DND-41 (cell line): ENCODE measurements at regions not wholly inside any gene's neighbourhood (a gene's known extent, or its start where the extent isn't known, plus 50 kb on each side); places are given as distances from the start of the nearest gene placed in this dataset.

Experiments
- ATAC-seq: fragments of 200-7000 bp; cut with Tn5 transposase; 3 replicates; pipeline ENCODE4 v1.9.1; 2021; ENCODE audit warnings: low read depth; ENCODE audit not compliant: insufficient read depth
- DNase-seq: peaks from one replicate; pipeline ENCODE4 v3.0.0-alpha.2; 2020
- H2AFZ ChIP-seq: 2 replicates; pipeline ENCODE4 v1.6.0; 2012; ENCODE audit warnings: low read depth, low read length
- H3K27ac ChIP-seq: 2 replicates; pipeline ENCODE4 v1.5.1; 2012; ENCODE audit warnings: low read length, inconsistent platforms
- H3K27me3 ChIP-seq: fragments of 200-600 bp; sonication (generic); 2 replicates; pipeline ENCODE4 v1.6.0; 2012; ENCODE audit warnings: low read length, mild to moderate bottlenecking, inconsistent platforms; ENCODE audit not compliant: insufficient read depth, poor library complexity
- H3K36me3 ChIP-seq: 2 replicates; pipeline ENCODE4 v1.5.1; 2012; ENCODE audit warnings: low read length, inconsistent platforms; ENCODE audit not compliant: insufficient read depth
- H3K4me1 ChIP-seq: 2 replicates; pipeline ENCODE4 v1.5.1; 2012; ENCODE audit warnings: mild to moderate bottlenecking, low read length; ENCODE audit not compliant: insufficient read depth
- H3K4me2 ChIP-seq: 2 replicates; pipeline ENCODE4 v1.6.0; 2012; ENCODE audit warnings: mild to moderate bottlenecking, moderate library complexity, low read length, inconsistent platforms; ENCODE audit not compliant: insufficient read depth
- H3K4me3 ChIP-seq, 2 experiments: fragments of 200-600 bp in 1 of 2; shearing (Covaris generic) in 1 of 2; 2 replicates each; pipeline ENCODE4 v1.5.1; 2012 to 2016; ENCODE audit warnings: inconsistent platforms in 2 of 2, low read length in 2 of 2, mild to moderate bottlenecking in 2 of 2, low read depth in 1 of 2, moderate library complexity in 1 of 2
- H3K79me2 ChIP-seq: 2 replicates; pipeline ENCODE4 v1.6.0; 2012; ENCODE audit warnings: low read length, inconsistent platforms; ENCODE audit not compliant: insufficient read depth
- H3K9ac ChIP-seq: 2 replicates; pipeline ENCODE4 v1.6.0; 2012; ENCODE audit warnings: low read depth, mild to moderate bottlenecking, inconsistent platforms, low read length, moderate library complexity
- H3K9me3 ChIP-seq: 2 replicates; pipeline ENCODE4 v1.5.1; 2012; ENCODE audit warnings: low read length, moderate library complexity, mild to moderate bottlenecking, inconsistent platforms; ENCODE audit not compliant: insufficient read depth, severe bottlenecking
- H4K20me1 ChIP-seq: 2 replicates; pipeline ENCODE4 v1.6.0; 2012; ENCODE audit warnings: low read length; ENCODE audit not compliant: insufficient read depth
- CTCF ChIP-seq: IDR thresholded peaks from 2 replicates; pipeline ENCODE4 v1.5.1; 2012; ENCODE audit warnings: borderline replicate concordance, low read length, moderate library complexity, mild to moderate bottlenecking; ENCODE audit not compliant: poor library complexity, severe bottlenecking; ENCODE audit errors: extremely low read depth
- EZH2 ChIP-seq: IDR thresholded peaks from 3 replicates; pipeline ENCODE4 v1.6.1; 2012; ENCODE audit warnings: borderline replicate concordance, low read depth, mild to moderate bottlenecking, moderate library complexity, low read length, inconsistent platforms; ENCODE audit not compliant: severe bottlenecking

GRCh38 chr1:30360753-30361152 lies 362.6 kb downstream of the MATN1 start:
- H3K9ac ChIP-seq: no peak overlapping the region
- no peaks in the 10 kb centered on the region for H4K20me1 ChIP-seq
- H2AFZ ChIP-seq: no peak overlapping the region
- no peaks in the 10 kb centered on the region for H3K4me1 ChIP-seq
- H3K36me3 ChIP-seq: no peaks in the 10 kb centered on the region
- no peak for ATAC-seq
- DNase-seq: no peak
- no peaks in the 10 kb centered on the region for H3K79me2 ChIP-seq
- H3K27me3 ChIP-seq: no peaks in the 10 kb centered on the region
- H3K27ac ChIP-seq: no peak overlapping the region
- no peak overlapping the region for H3K4me2 ChIP-seq
- no peaks in the 10 kb centered on the region for H3K9me3 ChIP-seq
- H3K4me3 ChIP-seq: no peak overlapping the region
- TF ChIP-seq CTCF (no peak), EZH2 (no peak)

- H3K4me2 ChIP-seq: no peak overlapping the region
- DNase-seq: no peak
- no peak overlapping the region for H3K27ac ChIP-seq
- no peaks in the 10 kb centered on the region for H3K36me3 ChIP-seq
- no peak for TF ChIP-seq EZH2
- TF ChIP-seq CTCF: no peak
- H3K4me1 ChIP-seq: no peaks in the 10 kb centered on the region
- no peaks in the 10 kb centered on the region for H4K20me1 ChIP-seq
- H3K27me3 ChIP-seq: no peaks in the 10 kb centered on the region
- H3K9me3 ChIP-seq: no peaks in the 10 kb centered on the region
- no peak overlapping the region for H2AFZ ChIP-seq
- no peak overlapping the region for H3K4me3 ChIP-seq
- ATAC-seq: no peak
- H3K9ac ChIP-seq: no peak overlapping the region
- no peaks in the 10 kb centered on the region for H3K79me2 ChIP-seq
Measured at GRCh38 chr1:30360281-30360680, 363.1 kb downstream of the MATN1 start.

DNA sequence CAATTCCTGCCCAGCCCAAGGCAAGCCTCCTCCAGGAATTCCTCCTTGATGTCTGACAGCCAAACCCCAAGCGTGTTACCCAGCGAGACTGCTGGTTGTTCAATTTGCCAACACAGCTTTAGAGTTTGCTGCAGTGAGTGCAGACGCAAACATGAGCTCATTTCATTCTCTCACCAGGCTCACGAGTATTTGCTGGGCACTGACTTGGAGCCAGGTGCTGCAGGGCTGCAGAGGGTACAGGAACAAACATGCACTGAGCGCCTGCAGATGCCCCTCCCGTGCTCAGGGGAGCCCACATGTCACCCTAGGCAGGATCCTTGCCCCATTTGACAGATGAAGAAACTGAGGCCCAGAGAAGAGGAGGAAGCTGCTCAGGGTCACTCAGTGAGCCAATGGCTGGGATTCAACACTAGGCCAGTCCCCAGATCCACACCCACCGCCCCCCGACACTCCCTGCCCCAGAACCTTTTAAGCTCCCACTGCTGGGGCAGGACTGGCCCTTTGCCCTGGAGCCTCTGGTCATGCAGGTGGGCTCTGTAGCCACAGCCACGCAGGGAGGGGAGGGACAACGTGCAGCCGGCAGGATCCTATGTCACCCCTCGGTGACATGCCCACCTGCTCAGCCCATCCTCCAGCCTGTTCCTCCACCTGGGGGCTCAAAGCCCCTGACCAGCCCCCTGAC lies 363.7 kb downstream of the MATN1 start:
- Histone ChIP-seq H3K4me3 (no peak overlapping the region), H3K9me3 (no peaks in the 10 kb centered on the region), H3K27me3 (no peaks in the 10 kb centered on the region), H2AFZ (no peak overlapping the region), H3K4me1 (no peaks in the 10 kb centered on the region), H3K9ac (no peak overlapping the region), H4K20me1 (no peaks in the 10 kb centered on the region), H3K27ac (no peak overlapping the region), H3K79me2 (no peaks in the 10 kb centered on the region), H3K36me3 (no peaks in the 10 kb centered on the region), H3K4me2 (no peak overlapping the region)
- DNase-seq (no peak), ATAC-seq (no peak)
- TF ChIP-seq CTCF (no peak), EZH2 (no peak)

- Histone ChIP-seq H3K27me3 (no peaks in the 10 kb centered on the region), H3K4me3 (no peak overlapping the region), H3K27ac (no peak overlapping the region), H3K79me2 (no peaks in the 10 kb centered on the region), H3K4me1 (no peaks in the 10 kb centered on the region), H3K9ac (no peak overlapping the region), H2AFZ (no peak overlapping the region), H4K20me1 (no peaks in the 10 kb centered on the region), H3K36me3 (no peaks in the 10 kb centered on the region), H3K9me3 (no peaks in the 10 kb centered on the region), H3K4me2 (no peak overlapping the region)
- ATAC-seq (no peak), DNase-seq (no peak)
- no peak for TF ChIP-seq EZH2
- no peak for TF ChIP-seq CTCF
Measured at GRCh38 chr1:30358500-30358899, 364.9 kb downstream of the MATN1 start.
